Iris pigment epithelial cell (primary cell): ENCODE measurements at regions not wholly inside any gene's neighbourhood (a gene's known extent, or its start where the extent isn't known, plus 50 kb on each side); places are given as distances from the start of the nearest gene placed in this dataset.

ENCODE experiments used
- DNase-seq: peaks from one replicate; pipeline ENCODE4 v3.0.0-alpha.2; 2011; ENCODE audit warnings: low read depth

GRCh38 chr5:135628771-135629563 is 50.2 kb upstream of the CXCL14 start:
- no peak for DNase-seq
